Neural cell (in vitro differentiated cells): ENCODE measurements at regions not wholly inside any gene's neighbourhood (a gene's known extent, or its start where the extent isn't known, plus 50 kb on each side); places are given as distances from the start of the nearest gene placed in this dataset.

Experiments used
- H2AFZ ChIP-seq: fragments of 200-600, 300-800 bp; sonication (generic), shearing (Covaris generic); 2 replicates; pipeline ENCODE4 v1.6.0; 2014; ENCODE audit warnings: low read depth, mild to moderate bottlenecking, antibody characterized with exemption, low read length, moderate library complexity
- H3F3A ChIP-seq: fragments of 200-600 bp; shearing (Covaris generic); 2 replicates; pipeline ENCODE4 v1.6.1; 2016; ENCODE audit warnings: mild to moderate bottlenecking, moderate library complexity, mixed read lengths, antibody characterized with exemption, low read length; ENCODE audit not compliant: insufficient read depth, poor library complexity, severe bottlenecking
- H3K27ac ChIP-seq: fragments of 200-600, 300-800 bp; sonication (generic), shearing (Covaris generic); 2 replicates; pipeline ENCODE4 v1.5.1; 2014; ENCODE audit warnings: mild to moderate bottlenecking, low read length, moderate library complexity
- H3K27me3 ChIP-seq: fragments of 300-800, 200-600 bp; sonication (generic), shearing (Covaris generic); 2 replicates; pipeline ENCODE4 v1.6.0; 2014; ENCODE audit warnings: mild to moderate bottlenecking, low read depth, low read length, moderate library complexity; ENCODE audit not compliant: insufficient read depth
- H3K36me3 ChIP-seq: fragments of 300-800, 200-600 bp; sonication (generic), shearing (Covaris generic); 2 replicates; pipeline ENCODE4 v1.5.1; 2014; ENCODE audit warnings: mild to moderate bottlenecking, antibody characterized with exemption, low read length, moderate library complexity; ENCODE audit not compliant: insufficient read depth
- H3K4me2 ChIP-seq: fragments of 300-800, 200-600 bp; sonication (generic), shearing (Covaris generic); 2 replicates; pipeline ENCODE4 v1.6.0; 2014; ENCODE audit warnings: mild to moderate bottlenecking, low read length
- H3K4me3 ChIP-seq: fragments of 300-800, 200-600 bp; sonication (generic), shearing (Covaris generic); 2 replicates; pipeline ENCODE4 v1.5.1; 2014; ENCODE audit warnings: mild to moderate bottlenecking, low read length, moderate library complexity
- H3K79me2 ChIP-seq: fragments of 200-600 bp; shearing (Covaris generic); replicated peaks from 2 replicates; pipeline ENCODE4 v1.6.0; 2014; ENCODE audit warnings: mild to moderate bottlenecking, low read length, moderate library complexity; ENCODE audit not compliant: insufficient read depth
- H3K9ac ChIP-seq: fragments of 300-800, 200-600 bp; sonication (generic), shearing (Covaris generic); 2 replicates; pipeline ENCODE4 v1.6.1; 2016; ENCODE audit warnings: mild to moderate bottlenecking, low read length, mixed read lengths
- H3K9me2 ChIP-seq: fragments of 200-600 bp; shearing (Covaris generic); 2 replicates; pipeline ENCODE4 v1.6.1; 2016; ENCODE audit warnings: mild to moderate bottlenecking, low read length, mixed read lengths; ENCODE audit not compliant: insufficient read depth
- H3K9me3 ChIP-seq: fragments of 200-600, 300-800 bp; sonication (generic), shearing (Covaris generic); 2 replicates; pipeline ENCODE4 v1.6.1; 2016; ENCODE audit warnings: mild to moderate bottlenecking, mixed run types, low read length, moderate library complexity, mixed read lengths
- H4K20me1 ChIP-seq: fragments of 200-600 bp; shearing (Covaris generic); 2 replicates; pipeline ENCODE4 v1.6.1; 2016; ENCODE audit warnings: mild to moderate bottlenecking, mixed run types; ENCODE audit not compliant: insufficient read depth
- CTCF ChIP-seq: fragments of 450-650 bp; IDR thresholded peaks from 2 replicates; pipeline ENCODE4 v1.5.1; 2014; ENCODE audit warnings: antibody characterized with exemption, mild to moderate bottlenecking, moderate library complexity; ENCODE audit not compliant: poor library complexity, severe bottlenecking
- EP300 ChIP-seq: fragments of 450-650 bp; conservative IDR thresholded peaks from 2 replicates; pipeline ENCODE4 v1.6.1; 2014; ENCODE audit warnings: antibody characterized with exemption, mild to moderate bottlenecking, moderate library complexity; ENCODE audit not compliant: poor library complexity, severe bottlenecking
- EZH2 ChIP-seq: fragments of 200-600, 300-800 bp; shearing (Covaris generic), sonication (generic); IDR thresholded peaks from 2 replicates; pipeline ENCODE4 v1.6.1; 2014; ENCODE audit warnings: antibody characterized with exemption, low read length, borderline replicate concordance, mild to moderate bottlenecking; ENCODE audit not compliant: insufficient read depth, poor library complexity, severe bottlenecking
- MXI1 ChIP-seq: fragments of 450-650 bp; conservative IDR thresholded peaks from 2 replicates; pipeline ENCODE4 v1.6.1; 2014; ENCODE audit warnings: antibody characterized with exemption, mild to moderate bottlenecking; ENCODE audit not compliant: poor library complexity, severe bottlenecking
- POLR2AphosphoS5 ChIP-seq: IDR thresholded peaks from 2 replicates; pipeline ENCODE4 v1.6.1; 2012
- RAD21 ChIP-seq: fragments of 450-650 bp; conservative IDR thresholded peaks from 2 replicates; pipeline ENCODE4 v1.6.1; 2014; ENCODE audit warnings: antibody characterized with exemption, mild to moderate bottlenecking, moderate library complexity
- SMC3 ChIP-seq: fragments of 450-650 bp; conservative IDR thresholded peaks from 2 replicates; pipeline ENCODE4 v1.6.1; 2014; ENCODE audit warnings: antibody characterized with exemption, mild to moderate bottlenecking, moderate library complexity; ENCODE audit not compliant: poor library complexity
- TAF1 ChIP-seq: IDR thresholded peaks from 2 replicates; pipeline ENCODE4 v1.6.1; 2012; ENCODE audit warnings: low read depth
- TF ChIP-seq, protein P1 (sequence below): IDR thresholded peaks from 2 replicates; pipeline ENCODE4 v1.6.1; 2012; ENCODE audit warnings: borderline replicate concordance

DNA sequence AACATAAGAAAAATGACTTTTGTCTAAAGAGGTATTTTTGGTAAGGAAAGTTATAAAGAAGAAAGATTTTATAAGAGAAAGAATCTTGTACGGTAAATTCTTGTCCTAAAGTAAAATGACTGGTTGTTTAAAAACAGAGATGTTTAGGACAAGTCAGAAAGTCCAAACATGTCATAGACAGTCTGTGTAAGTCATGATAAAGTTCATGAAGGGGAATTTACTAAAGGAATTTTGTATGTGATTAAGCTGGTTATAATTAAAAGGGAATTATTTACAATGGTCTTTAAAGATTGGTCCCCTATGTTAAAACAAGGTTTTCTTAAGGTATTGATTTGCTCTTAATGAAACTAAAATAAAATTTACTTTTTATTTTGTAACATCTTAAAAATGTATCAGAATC lies 269.4 kb upstream of the CCDC196 start:
- no peaks in the 10 kb centered on the region for H3K79me2 ChIP-seq
- no peaks in the 10 kb centered on the region for H3K9me2 ChIP-seq
- no peaks in the 10 kb centered on the region for H3F3A ChIP-seq
- H3K9me3 ChIP-seq: no peaks in the 10 kb centered on the region
- no peak overlapping the region for H3K4me2 ChIP-seq
- H2AFZ ChIP-seq: no peak overlapping the region
- TF ChIP-seq, protein P1, sequence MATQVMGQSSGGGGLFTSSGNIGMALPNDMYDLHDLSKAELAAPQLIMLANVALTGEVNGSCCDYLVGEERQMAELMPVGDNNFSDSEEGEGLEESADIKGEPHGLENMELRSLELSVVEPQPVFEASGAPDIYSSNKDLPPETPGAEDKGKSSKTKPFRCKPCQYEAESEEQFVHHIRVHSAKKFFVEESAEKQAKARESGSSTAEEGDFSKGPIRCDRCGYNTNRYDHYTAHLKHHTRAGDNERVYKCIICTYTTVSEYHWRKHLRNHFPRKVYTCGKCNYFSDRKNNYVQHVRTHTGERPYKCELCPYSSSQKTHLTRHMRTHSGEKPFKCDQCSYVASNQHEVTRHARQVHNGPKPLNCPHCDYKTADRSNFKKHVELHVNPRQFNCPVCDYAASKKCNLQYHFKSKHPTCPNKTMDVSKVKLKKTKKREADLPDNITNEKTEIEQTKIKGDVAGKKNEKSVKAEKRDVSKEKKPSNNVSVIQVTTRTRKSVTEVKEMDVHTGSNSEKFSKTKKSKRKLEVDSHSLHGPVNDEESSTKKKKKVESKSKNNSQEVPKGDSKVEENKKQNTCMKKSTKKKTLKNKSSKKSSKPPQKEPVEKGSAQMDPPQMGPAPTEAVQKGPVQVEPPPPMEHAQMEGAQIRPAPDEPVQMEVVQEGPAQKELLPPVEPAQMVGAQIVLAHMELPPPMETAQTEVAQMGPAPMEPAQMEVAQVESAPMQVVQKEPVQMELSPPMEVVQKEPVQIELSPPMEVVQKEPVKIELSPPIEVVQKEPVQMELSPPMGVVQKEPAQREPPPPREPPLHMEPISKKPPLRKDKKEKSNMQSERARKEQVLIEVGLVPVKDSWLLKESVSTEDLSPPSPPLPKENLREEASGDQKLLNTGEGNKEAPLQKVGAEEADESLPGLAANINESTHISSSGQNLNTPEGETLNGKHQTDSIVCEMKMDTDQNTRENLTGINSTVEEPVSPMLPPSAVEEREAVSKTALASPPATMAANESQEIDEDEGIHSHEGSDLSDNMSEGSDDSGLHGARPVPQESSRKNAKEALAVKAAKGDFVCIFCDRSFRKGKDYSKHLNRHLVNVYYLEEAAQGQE: no peak
- TF ChIP-seq RAD21 (no peak), POLR2AphosphoS5 (no peak), CTCF (no peak), MXI1 (no peak), TAF1 (no peak), SMC3 (no peak), EZH2 (no peak), EP300 (no peak)
- no peak overlapping the region for H3K9ac ChIP-seq
- no peak overlapping the region for H3K27ac ChIP-seq
- no peaks in the 10 kb centered on the region for H3K27me3 ChIP-seq
- H3K4me3 ChIP-seq: no peak overlapping the region
- no peaks in the 10 kb centered on the region for H4K20me1 ChIP-seq
- H3K36me3 ChIP-seq: no peaks in the 10 kb centered on the region

GRCh38 chr14:66219886-66220285 lies 266.3 kb upstream of the CCDC196 start:
- Histone ChIP-seq H3K79me2 (no peaks in the 10 kb centered on the region), H3K27me3 (no peaks in the 10 kb centered on the region), H2AFZ (no peak overlapping the region), H3F3A (no peaks in the 10 kb centered on the region), H3K27ac (no peak overlapping the region), H3K9me3 (no peaks in the 10 kb centered on the region), H3K9ac (no peak overlapping the region), H3K4me3 (no peak overlapping the region), H3K9me2 (no peaks in the 10 kb centered on the region), H4K20me1 (no peaks in the 10 kb centered on the region), H3K36me3 (no peaks in the 10 kb centered on the region), H3K4me2 (no peak overlapping the region)
- no peak for TF ChIP-seq RAD21
- no peak for TF ChIP-seq MXI1
- TF ChIP-seq TAF1: no peak
- TF ChIP-seq, protein P1: no peak
- TF ChIP-seq CTCF: no peak
- no peak for TF ChIP-seq EZH2
- TF ChIP-seq POLR2AphosphoS5: no peak
- TF ChIP-seq SMC3: no peak
- no peak for TF ChIP-seq EP300
